ENCODE measurements at regions not wholly inside any gene's neighbourhood (a gene's known extent, or its start where the extent isn't known, plus 50 kb on each side); places are given as distances from the start of the nearest gene placed in this dataset.

DNA sequence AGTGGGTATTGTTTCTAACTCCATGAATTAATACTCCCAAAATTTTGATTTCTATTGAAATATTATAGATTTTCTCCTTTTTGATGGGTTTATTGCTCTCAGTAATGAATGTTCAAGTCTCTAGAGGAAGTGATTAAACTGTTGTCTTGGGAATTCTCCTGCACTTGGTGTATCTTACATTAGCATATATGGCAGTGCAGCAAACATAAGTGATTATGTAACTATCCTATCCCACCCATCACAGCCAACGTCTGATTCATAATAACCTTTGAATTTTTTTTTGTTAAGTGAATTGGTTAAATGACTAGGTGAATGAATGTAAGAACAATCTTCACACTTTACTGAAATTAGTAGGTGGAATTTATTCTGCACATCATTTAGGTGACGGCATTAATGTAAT is 483.7 kb downstream of the TAF11L14 start:
- no peak for TF ChIP-seq CTCF (conservative IDR thresholded peaks at IDR 0.05; ENCODE audit: low read depth, low read length)
- Histone ChIP-seq H3K36me3 (ENCODE audit: insufficient read depth) (no peaks in the 10 kb centered on the region), H3K4me1 (ENCODE audit: low read depth, poor library complexity, severe bottlenecking) (no peaks in the 10 kb centered on the region), H2AFZ (ENCODE audit: low read depth) (no peak overlapping the region), H3K79me2 (ENCODE audit: insufficient read depth, low read depth) (no peaks in the 10 kb centered on the region), H3K27me3 (ENCODE audit: insufficient read depth, low read depth) (no peaks in the 10 kb centered on the region), H3K27ac (no peak overlapping the region), H4K20me1 (ENCODE audit: insufficient read depth) (no peaks in the 10 kb centered on the region), H3K4me2 (no peak overlapping the region), H3K9ac (no peak overlapping the region), H3K4me3 (IDR thresholded peaks at IDR 0.05; ENCODE audit: insufficient read depth, low read depth, low read length) (no peak overlapping the region)

DNA sequence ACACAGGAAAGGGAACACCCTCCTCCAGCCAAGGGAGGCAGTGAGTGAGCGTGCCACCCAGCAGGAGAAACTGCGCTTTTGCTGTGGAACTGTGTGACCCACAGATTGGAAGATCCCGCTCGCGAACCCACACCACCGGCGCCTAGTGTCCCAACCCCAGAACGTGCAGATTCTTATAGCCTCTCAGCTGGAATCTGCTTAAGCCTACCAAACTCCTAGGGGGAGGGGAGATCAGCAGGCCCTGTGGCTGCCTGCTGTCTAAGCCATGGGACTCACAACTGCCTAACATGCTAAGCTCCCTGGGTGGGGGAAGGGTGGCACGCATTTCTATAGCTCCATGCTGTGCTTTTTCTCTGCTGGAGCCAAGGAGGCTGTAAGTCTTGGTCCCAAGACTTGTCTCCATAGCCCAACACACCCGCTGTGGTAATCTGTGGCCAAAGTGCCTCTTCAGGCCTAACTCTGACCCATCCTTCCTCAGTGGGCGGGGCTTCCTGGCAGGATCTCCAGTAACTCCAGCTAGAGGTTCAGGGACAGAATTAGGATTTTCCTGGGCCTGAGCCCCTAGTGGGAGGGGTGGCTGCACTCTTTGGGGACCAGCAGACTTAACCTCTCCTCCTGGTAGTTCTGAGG is 485.0 kb downstream of the TAF11L14 start:
- TF ChIP-seq CTCF (conservative IDR thresholded peaks at IDR 0.05; ENCODE audit: low read depth, low read length): no peak
- H3K4me1 ChIP-seq (ENCODE audit: low read depth, poor library complexity, severe bottlenecking): no peaks in the 10 kb centered on the region
- no peaks in the 10 kb centered on the region for H3K79me2 ChIP-seq (ENCODE audit: insufficient read depth, low read depth)
- no peak overlapping the region for H3K4me2 ChIP-seq
- no peaks in the 10 kb centered on the region for H4K20me1 ChIP-seq (ENCODE audit: insufficient read depth)
- no peak overlapping the region for H3K9ac ChIP-seq
- no peak overlapping the region for H2AFZ ChIP-seq (ENCODE audit: low read depth)
- H3K4me3 ChIP-seq (IDR thresholded peaks at IDR 0.05; ENCODE audit: insufficient read depth, low read depth, low read length): no peak overlapping the region
- no peaks in the 10 kb centered on the region for H3K27me3 ChIP-seq (ENCODE audit: insufficient read depth, low read depth)
- no peaks in the 10 kb centered on the region for H3K36me3 ChIP-seq (ENCODE audit: insufficient read depth)
- no peak overlapping the region for H3K27ac ChIP-seq

DNA sequence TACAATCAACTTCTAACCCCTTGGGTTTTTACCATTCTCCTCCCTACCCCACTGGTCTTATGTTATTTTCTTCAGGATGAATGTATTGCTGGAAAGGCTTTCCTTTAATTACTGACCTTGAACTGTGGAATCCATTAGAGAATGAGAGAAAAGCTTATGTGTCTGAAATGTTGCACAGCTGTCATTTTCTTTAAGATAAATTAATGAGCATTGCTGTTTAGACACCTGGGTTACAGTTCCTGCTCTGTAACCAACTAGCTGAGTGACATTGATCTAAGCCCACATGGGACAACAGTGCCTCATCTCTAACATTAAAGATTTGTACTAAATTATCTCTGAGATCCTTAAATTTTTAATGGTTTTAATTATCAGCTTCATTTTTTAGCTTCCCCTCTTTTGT is 507.0 kb downstream of the TAF11L14 start:
- H3K4me3 ChIP-seq (IDR thresholded peaks at IDR 0.05; ENCODE audit: insufficient read depth, low read depth, low read length): no peak overlapping the region
- no peaks in the 10 kb centered on the region for H4K20me1 ChIP-seq (ENCODE audit: insufficient read depth)
- no peak overlapping the region for H2AFZ ChIP-seq (ENCODE audit: low read depth)
- H3K79me2 ChIP-seq (ENCODE audit: insufficient read depth, low read depth): no peaks in the 10 kb centered on the region
- H3K27me3 ChIP-seq (ENCODE audit: insufficient read depth, low read depth): no peaks in the 10 kb centered on the region
- H3K9ac ChIP-seq: no peak overlapping the region
- H3K36me3 ChIP-seq (ENCODE audit: insufficient read depth): no peaks in the 10 kb centered on the region; the same call in 1 of the 2 replicates
- no peak for TF ChIP-seq CTCF (conservative IDR thresholded peaks at IDR 0.05; ENCODE audit: low read depth, low read length)
- H3K4me2 ChIP-seq: no peak overlapping the region
- H3K27ac ChIP-seq: no peak overlapping the region
- no peaks in the 10 kb centered on the region for H3K4me1 ChIP-seq (ENCODE audit: low read depth, poor library complexity, severe bottlenecking)

GRCh38 chr5:18142831-18143230 is 508.6 kb downstream of the TAF11L14 start:
- H3K4me2 ChIP-seq: no peak overlapping the region
- TF ChIP-seq CTCF (conservative IDR thresholded peaks at IDR 0.05; ENCODE audit: low read depth, low read length): no peak
- H3K9ac ChIP-seq: no peak overlapping the region
- H4K20me1 ChIP-seq (ENCODE audit: insufficient read depth): no peaks in the 10 kb centered on the region
- no peak overlapping the region for H3K4me3 ChIP-seq (IDR thresholded peaks at IDR 0.05; ENCODE audit: insufficient read depth, low read depth, low read length)
- no peaks in the 10 kb centered on the region for H3K27me3 ChIP-seq (ENCODE audit: insufficient read depth, low read depth)
- H3K27ac ChIP-seq: no peak overlapping the region
- no peaks in the 10 kb centered on the region for H3K36me3 ChIP-seq (ENCODE audit: insufficient read depth)
- H3K79me2 ChIP-seq (ENCODE audit: insufficient read depth, low read depth): no peaks in the 10 kb centered on the region
- H2AFZ ChIP-seq (ENCODE audit: low read depth): no peak overlapping the region
- no peaks in the 10 kb centered on the region for H3K4me1 ChIP-seq (ENCODE audit: low read depth, poor library complexity, severe bottlenecking)
